ENCODE measurements at regions not wholly inside any gene's neighbourhood (a gene's known extent, or its start where the extent isn't known, plus 50 kb on each side); places are given as distances from the start of the nearest gene placed in this dataset.
A peak's percentile ranks its signal among the peaks of the same experiment; 100 is the strongest.
"Not testable (repeated sequence)": the region's sequence is repeated elsewhere in the genome, so short reads cannot be mapped to it uniquely, and the experiment has no call there.

- no peak overlapping the region for H3K4me3 ChIP-seq (ENCODE audit: low read length)
- DNase-seq (ENCODE audit: low read depth), result no peak
- TF ChIP-seq, protein P1, sequence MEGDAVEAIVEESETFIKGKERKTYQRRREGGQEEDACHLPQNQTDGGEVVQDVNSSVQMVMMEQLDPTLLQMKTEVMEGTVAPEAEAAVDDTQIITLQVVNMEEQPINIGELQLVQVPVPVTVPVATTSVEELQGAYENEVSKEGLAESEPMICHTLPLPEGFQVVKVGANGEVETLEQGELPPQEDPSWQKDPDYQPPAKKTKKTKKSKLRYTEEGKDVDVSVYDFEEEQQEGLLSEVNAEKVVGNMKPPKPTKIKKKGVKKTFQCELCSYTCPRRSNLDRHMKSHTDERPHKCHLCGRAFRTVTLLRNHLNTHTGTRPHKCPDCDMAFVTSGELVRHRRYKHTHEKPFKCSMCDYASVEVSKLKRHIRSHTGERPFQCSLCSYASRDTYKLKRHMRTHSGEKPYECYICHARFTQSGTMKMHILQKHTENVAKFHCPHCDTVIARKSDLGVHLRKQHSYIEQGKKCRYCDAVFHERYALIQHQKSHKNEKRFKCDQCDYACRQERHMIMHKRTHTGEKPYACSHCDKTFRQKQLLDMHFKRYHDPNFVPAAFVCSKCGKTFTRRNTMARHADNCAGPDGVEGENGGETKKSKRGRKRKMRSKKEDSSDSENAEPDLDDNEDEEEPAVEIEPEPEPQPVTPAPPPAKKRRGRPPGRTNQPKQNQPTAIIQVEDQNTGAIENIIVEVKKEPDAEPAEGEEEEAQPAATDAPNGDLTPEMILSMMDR (conservative IDR thresholded peaks at IDR 0.05; ENCODE audit: low read length), result no peak
Observed at GRCh38 chr1:67540025-67540732, 110.0 kb upstream of the SERBP1 start.

DNA sequence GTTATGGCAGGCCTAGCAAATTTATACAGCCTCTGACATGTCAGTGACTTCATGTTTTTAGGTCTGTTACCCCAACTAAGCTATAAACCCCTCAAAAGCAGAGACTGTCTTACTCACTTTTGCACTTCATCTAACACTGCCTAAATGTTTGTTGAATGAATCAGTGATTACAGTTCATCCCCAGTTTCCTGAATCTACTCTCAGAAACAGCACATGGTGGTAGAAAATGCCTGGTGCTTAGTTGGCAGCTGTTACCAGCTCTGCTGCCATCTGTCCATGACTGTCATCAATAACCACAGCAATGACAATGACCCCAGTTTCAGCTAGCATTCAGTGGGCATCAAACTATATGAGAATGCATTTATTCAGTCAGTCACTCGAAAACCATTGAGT, 110.5 kb upstream of the SERBP1 start:
- no peak overlapping the region for H3K4me3 ChIP-seq (ENCODE audit: low read length)
- DNase-seq (ENCODE audit: low read depth), result peak; percentile 25
- TF ChIP-seq, protein P1 (conservative IDR thresholded peaks at IDR 0.05; ENCODE audit: low read length), result no peak

DNA sequence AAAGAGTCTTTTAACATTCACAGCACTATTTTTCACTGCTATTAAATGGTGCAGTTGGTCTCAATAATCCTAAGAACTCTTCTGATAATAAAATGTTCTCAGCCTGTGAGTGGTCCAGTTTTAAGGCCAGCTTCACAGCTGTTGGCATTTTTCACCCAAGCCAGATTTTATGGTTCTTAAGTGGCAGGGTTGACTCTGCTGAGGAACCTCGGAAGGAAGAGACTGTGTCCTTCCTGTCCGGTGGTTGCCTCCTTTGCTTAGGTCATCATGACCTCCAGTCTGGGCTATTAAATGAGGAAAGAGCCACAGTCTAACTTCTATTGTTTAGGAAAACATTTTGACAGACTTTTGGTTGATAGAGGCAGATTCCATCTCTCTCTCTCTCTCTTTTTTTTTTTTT, 112.5 kb upstream of the SERBP1 start:
- DNase-seq (ENCODE audit: low read depth), result no peak
- no peak overlapping the region for H3K4me3 ChIP-seq (ENCODE audit: low read length)
- TF ChIP-seq, protein P1 (conservative IDR thresholded peaks at IDR 0.05; ENCODE audit: low read length), result no peak

DNA sequence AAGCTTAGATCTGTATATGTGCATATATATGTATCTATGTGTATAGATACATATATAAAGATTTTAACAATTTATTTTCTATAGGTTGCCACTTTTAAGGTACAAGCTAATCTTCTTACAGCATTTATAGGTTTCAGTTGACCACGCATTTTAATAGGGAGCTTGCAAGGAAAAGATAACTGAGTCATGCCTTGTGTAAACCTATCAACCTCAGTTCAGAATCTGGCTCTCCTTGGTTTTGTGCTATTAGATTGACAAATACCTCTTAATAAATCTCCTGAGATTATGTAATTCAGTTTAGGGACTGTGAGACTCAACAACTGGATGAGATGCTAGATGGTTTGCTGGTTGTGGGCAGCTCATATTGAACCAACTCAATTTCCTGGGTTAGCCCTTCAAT, 114.7 kb upstream of the SERBP1 start:
- TF ChIP-seq, protein P1 (conservative IDR thresholded peaks at IDR 0.05; ENCODE audit: low read length), result no peak
- H3K4me3 ChIP-seq (ENCODE audit: low read length), result no peak overlapping the region
- DNase-seq (ENCODE audit: low read depth), result no peak

- no peak overlapping the region for H3K4me3 ChIP-seq (ENCODE audit: low read length)
- TF ChIP-seq, protein P1 (conservative IDR thresholded peaks at IDR 0.05; ENCODE audit: low read length), result no peak
- no peak for DNase-seq (ENCODE audit: low read depth)
Observed at GRCh38 chr1:67545364-67545763, 115.2 kb upstream of the SERBP1 start.

DNA sequence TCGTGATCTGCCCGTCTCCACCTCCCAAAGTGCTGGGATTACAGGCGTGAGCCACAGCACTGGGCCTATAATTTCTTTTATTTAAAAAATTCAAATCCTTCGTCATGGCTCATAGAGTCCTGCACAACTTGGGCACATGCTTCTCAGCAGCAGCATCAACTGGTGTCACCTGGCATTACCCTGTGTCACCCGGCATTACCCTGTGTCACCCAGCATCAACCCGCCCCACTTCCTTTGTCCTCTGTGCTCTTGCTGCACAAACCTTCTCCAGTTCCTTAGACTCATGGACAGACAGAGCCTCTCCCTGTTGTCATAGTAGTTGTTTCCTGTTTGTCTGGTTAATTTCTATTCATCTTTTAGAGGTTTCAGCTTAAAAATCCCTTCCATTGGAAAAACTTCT, 121.2 kb upstream of the SERBP1 start:
- no peak overlapping the region for H3K4me3 ChIP-seq (ENCODE audit: low read length)
- DNase-seq (ENCODE audit: low read depth), result no peak
- TF ChIP-seq, protein P1 (conservative IDR thresholded peaks at IDR 0.05; ENCODE audit: low read length), result no peak

DNA sequence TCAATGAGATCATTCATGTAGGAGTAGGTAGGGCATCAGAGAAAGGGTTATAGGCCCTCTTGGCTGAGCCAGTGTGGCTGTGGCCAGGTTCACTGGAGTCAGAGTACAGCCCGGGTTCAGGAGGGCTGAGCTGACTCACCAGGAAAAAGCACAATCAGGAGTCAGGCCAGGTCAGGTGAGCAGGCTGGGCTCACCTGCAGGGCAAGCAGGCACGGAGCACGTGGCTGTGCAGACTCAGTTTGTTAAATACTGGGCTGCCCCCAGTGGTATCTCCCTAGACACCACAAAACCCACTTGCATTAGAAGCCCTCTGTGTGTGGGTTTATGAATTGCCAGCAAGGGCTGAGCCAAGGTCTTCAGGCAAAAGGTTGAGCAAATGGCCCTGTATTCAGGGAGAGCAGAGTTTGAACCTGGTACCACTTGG, 122.1 kb upstream of the SERBP1 start:
- no peak for DNase-seq (ENCODE audit: low read depth)

DNA sequence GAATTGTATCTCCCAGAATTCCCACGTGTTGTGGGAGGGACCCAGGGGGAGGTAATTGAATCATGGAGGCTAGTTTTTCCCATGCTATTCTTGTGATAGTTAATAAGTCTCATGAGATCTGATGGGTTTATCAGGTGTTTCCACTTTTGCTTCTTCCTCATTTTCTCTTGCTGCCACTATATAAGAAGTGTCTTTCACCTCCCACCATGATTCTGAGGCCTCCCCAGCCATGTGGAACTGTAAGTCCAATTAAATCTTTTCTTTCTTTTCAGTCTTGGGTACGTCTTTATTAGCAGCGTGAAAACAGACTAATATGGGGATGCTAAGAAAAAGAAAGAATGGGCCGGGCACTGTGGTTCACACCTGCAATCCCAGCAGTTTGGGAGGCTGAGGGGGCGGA, 124.0 kb upstream of the SERBP1 start:
- not testable (repeated sequence) for H3K4me3 ChIP-seq (ENCODE audit: low read length); DNase-seq (ENCODE audit: low read depth)

More for the DNA sequence above, 122.1 kb upstream of the SERBP1 start:
- TF ChIP-seq, protein P1 (conservative IDR thresholded peaks at IDR 0.05; ENCODE audit: low read length), result no peak
- H3K4me3 ChIP-seq (ENCODE audit: low read length), result no peak overlapping the region

All from AG10803 (cell line).